ENCODE measurements at regions not wholly inside any gene's neighbourhood (a gene's known extent, or its start where the extent isn't known, plus 50 kb on each side); places are given as distances from the start of the nearest gene placed in this dataset.
"Not testable (repeated sequence)": the region's sequence is repeated elsewhere in the genome, so short reads cannot be mapped to it uniquely, and the experiment has no call there.

DNA sequence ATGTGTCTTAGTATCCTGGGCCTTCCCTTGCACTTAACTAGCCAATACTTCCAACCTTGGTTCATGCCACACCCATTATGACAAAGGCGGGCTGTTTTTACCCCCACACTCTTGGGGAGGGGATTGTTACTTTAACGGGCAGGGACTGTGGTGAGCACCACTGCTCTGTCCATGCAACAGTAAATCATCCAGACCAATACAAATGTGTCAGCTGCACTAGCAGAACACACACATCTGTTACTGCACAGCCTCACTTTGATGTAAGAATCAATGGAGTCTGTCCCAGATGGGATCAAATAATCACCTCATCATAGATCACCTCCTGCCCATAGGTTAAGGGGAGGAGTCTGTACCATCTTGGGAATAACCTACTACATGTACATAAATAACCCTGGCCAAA, 58.1 kb downstream of the NPAP1 start:
- DNase-seq = no peak

DNA sequence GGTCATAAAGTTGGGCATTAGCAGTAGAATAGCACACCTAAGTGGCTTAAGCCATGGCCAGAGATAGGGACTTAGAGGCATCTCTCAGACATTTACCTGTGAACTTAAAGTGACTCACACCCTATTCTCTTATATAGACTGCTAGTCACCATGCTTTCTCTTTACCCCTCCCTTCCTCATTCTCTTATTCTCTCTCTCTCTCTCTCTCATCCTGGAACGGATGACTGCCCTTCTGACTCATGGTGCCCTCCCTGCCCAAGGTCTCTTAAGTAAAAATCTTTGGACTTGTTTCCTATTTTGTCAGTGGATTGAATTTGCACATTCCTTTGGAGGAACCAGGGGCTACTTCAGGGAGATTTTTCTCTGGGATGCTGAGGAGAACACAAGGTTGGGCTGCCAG, 58.8 kb downstream of the NPAP1 start:
- DNase-seq = no peak

DNA sequence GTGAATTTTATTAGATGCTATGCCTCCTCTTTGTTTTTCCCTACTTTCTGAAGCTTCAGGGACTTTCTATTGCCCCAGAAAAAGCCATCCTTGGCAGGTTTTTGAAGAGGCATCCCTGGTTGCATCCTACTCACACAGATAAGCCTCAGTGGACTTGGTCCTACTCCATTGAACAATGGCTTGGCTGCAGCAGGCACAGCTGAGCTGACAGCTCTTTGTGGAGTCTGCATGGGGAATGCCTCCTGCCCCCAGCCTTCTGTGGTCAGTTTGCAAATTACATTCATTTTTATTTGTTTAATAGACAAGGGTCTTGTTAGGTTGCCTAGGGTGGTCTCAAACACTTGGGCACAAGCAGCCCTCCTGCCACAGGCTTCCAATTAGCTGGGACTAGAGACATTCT, 69.7 kb downstream of the NPAP1 start:
- DNase-seq = no peak

DNA sequence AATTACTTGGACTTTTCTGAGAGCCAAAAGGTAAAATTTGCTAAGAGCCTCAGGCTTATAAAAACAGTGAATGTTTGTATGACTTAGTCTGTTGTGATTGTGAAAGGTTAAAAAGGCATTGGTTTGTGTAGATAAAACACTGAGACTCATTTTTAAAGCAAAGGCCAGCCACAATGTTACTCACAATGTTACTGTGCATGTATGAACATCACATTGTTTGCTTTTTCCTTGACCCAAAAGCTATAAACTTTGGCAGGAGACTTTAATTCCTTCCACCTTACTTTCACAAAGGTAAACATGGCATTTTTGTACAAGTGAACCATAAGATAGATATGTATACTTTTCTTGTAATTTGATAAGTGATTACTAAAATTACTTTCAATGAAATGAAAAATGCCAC, 70.5 kb downstream of the NPAP1 start:
- DNase-seq = no peak

DNA sequence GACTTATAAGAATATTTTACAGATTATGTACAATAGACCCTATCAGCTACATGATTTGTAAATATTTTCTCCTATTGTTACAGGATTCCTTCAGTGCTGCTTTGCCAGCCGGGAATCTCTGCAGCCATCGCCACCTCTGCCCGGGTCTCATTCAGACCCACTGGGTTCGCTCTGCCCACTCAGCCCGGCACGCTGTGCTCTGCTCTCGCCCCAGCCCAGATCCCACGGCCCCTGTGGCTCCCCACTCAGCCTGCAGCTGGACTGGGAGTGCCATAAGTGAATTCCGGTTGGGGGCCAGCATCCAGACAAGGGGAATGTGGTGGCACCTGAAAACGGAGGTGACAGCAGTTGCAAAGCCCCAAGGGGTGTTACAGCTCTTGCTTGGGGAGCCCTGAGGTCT, 71.8 kb downstream of the NPAP1 start:
- no peak for DNase-seq

DNA sequence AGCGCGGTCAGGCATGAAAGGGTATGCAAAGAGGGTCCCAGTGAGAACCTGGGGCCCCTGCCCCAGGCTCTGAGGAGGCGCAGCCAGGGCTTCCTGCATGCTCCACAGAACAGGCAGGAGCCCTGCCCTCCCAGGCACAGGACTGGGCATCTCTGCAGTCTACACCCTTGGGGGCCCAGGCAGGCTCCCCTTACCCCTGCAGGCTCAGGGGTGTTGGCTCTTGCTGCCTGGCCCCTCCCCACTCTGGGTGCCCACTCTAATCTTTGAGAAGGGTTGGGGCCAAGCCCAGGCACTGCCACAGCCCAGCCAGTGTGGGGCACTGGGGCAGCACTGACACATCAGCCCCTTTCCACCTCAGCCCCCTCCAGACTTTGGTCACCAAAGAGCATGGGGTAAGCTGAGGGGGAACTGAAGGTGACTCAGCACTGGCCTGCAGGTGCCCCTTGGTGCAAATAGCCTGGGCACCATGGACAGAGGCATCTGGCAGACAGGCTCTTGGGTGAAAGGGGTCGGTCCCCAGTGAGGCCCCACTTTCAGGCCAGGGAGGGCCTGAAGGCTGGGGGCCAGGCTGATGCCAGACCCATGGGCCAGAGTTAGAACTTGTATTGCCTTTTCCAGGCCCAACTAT, 73.4 kb downstream of the NPAP1 start:
- no peak for DNase-seq

DNA sequence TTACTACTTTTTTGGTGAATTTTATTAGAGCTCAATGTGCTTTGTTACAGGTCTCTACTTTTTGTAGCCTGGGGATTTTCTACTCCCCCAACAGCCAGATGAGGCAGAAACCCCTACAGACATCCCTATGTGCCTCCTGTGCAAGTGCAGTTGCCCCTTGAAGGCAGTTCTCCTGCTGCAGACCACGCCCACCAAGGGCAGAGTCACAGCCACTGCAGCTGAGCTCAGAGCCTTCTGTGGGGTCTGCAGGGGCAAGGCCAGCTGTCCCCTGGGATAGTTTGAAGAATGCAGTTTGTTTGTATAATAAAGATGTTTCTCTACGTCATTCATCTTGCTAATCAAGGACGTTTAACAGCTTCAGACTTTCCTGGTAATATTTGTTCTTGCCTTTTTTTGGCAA, 76.8 kb downstream of the NPAP1 start:
- no peak for DNase-seq

DNA sequence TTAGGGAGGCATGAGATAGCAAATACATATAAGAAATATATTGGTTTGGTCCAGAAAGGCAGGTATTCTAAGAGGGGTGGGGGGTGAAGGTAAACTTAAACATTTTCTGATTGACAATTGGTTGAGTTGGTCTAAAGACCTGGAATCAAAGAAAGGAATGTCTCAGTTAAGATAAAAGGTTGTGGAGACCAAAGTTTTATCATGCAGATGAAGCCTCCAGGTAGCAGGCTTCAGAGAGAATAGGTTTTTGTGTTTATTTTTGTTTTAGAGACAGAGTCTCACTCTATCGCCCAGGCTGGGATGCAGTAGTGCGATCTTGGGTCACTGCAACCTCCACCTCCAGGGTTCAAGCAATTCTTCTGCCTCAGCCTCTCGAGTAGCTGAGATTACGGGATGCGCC, 80.5 kb downstream of the NPAP1 start:
- DNase-seq = no peak

DNA sequence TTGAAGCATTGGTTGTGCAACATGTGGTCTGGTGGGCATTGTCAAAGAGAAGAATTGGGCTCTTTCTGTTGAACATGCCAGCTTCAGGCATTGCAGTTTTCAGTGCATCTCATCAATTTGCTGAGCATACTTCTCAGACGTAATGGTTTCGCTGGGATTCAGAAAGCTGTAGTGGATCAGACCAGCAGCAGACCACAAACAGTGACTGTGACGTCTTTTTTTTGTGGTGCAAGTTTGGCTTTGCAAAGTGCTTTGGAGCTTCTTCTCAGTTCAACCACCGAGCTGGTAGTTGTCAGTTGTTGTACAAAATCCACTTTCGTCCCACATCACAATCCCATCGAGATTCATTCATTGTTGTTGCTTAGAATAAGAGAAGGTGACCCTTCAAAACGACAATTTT, 84.5 kb downstream of the NPAP1 start:
- DNase-seq = no peak

DNA sequence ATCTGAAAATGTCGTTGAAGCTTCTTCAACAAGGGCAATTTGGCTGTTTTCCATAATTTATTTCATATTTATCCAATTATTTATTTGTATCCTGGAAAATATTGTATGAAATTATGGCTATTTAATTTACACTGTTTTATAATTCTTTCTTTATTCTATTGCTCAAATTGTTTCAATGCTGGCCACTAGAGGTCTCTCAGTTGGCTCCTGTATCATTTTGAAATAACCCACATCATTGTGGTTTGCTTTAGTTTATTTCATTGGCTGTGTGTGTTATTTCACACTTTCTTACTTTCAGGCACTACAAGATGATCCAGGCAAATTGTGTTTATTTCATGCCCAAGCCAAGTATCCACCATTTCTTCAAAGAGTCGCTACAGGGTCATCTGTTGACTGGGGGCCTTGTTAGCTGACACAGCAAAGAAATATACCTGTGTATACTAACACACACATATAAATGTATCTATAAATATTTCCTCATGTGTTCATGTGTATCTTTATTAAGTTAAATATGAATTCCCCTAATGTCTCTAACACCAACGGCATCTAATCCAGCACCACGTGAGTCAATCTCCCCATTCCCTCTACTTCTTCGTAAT, 86.2 kb downstream of the NPAP1 start:
- DNase-seq = no peak

DNA sequence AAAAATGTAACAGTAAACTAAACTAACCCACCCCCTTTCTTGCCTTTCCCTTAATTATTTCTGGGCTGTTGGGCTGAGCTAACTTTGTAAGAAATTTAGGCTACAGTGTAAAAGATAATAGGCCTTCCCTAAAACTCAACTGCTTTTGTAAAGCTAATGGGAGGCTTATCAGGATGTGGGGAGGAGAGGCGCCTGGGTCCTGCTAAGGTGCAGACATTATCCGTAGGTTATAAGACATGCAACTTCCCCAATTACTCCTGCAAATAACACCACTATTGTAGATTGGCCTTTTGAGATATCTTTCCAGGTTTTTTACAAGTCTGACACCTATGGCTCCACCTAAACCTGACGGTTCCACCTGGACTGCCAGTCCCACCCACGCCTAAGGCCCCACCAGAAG, 88.3 kb downstream of the NPAP1 start:
- DNase-seq = no peak

DNA sequence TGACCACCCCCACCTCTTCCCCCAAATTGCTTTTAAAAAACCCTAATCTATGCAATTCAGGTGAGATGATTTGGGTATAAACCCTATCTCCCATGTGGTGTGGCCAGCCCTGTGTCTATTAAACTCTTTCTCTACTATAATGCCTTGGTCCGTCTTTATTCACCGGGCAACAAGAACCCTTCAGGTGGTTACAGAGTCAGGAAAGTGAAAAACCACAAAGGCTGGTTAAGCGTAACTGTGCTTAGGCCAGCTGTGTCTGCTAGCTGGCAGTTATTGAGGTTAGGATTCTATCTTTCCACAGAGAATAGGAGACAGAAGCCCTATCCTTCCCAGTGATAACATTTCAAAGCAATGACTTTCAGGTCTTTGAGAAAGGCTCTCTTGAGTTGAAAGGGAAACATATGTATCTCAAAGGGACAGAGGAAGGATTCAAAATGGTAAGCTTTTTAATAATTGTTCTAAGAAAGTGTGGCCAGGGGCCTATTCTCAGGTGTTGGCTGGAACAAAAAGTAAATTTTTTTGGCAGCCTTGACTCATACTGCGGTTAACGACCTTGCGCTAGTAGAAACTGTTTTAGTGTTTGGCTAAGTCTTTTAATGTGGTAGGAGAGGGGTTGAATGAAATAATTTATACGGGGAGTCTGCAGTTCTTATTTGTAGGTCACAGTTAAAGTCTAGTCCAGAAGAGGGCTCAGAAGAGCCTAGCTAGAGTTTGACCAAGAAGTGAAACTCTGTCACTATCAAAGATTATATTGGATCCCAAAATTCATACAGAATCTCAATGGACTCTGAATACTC, 89.0 kb downstream of the NPAP1 start:
- no peak for DNase-seq

DNA sequence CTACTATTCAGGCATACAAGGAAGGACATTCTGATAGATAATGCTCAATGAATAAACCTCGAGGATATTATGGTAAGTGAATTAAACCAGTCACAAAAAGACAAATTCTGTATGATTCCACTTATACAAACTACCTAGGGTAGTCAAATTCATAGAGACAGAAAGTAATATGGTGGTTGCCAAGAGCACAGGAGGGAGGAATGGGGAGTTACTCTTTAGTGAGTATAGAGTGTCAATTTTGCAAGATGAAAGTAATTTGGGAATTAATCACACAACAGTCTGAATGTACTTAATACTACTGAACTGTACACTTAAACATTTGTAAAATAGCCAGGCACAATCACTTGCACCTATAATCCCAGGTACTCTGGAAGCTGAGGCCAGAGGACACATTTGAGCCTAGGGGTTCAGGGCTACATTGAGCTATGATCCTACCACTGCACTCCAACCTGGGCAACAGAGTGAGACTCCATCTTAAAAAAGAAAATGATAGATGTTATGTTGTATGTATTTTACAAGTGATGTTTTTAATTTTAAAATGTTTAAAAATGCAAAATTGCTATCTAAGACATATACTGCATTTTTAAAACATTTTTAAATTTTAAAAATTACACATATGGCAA, 91.0 kb downstream of the NPAP1 start:
- DNase-seq = no peak

DNA sequence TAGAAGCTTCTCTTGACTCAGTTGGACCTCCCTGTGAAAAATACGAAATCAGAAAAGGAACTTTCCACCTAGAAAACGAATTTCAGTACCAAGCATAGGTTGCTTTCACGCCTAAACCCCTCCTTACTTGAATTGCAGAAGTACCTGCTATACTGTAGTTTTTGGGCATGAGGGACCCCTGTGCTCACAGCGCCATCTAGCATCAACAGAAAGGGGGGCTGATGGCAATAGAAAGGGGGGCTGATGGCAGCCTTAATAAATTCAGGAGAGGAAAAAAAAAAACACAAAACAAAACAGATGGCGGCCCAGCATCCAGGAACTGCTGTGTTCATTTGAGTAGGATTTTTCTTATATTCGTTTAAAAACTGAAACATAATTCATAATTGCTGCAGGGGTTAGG, 96.7 kb downstream of the NPAP1 start:
- DNase-seq = no peak

DNA sequence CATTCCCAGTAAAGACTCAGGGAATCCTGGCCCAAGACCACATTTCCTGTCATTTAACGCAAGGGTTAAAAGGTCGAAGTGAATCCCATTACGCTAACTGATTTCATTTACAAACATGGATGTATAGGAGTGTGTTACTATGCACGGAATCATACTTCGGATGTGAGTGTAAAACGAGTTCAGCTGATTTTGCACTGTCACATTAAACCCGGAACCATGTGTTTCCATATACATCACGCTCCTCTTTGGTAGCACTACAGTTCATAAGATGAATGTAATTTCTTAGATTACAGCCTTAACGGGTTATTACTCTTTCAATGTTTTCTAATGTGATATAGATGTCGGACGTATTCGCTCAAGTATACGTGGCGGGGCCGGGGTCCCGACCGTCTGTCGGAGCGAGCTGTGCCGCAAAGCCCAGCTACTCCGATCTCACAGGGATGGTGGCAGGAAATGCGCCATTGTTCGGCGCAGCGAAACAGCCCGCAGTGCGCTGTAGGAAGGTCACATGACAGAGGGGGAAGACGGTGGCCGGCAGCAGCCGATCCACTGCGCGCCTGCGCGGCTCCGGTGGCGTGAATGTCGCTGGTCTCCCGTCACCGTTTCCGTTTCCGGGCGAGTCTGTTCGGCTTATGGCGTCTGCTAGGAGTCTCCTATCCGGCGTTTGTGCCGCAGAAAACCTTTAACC, 97.3 kb downstream of the NPAP1 start:
- peak; percentile 12 to 13 for DNase-seq

DNA sequence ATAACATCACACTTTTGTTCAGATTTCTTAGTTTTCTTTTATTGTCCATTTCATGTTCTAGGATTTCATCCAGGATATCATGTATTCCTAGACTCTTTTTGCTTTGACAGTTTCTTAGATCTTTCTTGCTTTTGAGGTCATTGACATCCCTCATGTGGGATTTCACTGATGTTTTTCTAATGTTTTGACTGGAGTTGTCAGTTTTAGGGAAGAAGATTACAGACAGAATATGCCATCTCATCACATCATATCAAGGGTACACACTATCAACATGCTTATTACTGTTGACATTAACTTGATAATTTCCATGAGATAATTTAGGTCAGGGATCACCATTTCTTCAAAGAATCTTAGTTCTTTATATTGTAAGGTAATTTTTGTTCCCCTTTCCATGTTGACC, 101.7 kb downstream of the NPAP1 start:
- DNase-seq = no peak

DNA sequence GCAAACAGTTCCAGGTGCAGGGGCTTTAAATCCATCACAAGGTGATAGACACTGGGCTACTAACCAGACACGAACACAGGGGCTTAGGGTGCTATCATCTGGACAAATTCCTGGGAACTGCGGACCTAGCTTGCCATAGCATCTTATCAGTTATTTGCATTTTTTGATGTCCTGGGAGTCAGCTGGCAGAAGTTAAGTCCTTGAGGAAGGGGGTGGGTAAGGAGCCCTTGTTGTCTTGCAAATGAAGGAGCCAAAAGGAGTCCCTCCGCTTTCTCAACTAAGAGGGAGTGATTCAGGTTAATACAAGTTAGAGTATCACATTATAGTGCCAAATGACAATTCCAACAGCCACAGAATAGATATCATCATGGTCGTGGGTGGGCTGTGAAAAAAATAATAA, 108.9 kb downstream of the NPAP1 start:
- DNase-seq = no peak

DNA sequence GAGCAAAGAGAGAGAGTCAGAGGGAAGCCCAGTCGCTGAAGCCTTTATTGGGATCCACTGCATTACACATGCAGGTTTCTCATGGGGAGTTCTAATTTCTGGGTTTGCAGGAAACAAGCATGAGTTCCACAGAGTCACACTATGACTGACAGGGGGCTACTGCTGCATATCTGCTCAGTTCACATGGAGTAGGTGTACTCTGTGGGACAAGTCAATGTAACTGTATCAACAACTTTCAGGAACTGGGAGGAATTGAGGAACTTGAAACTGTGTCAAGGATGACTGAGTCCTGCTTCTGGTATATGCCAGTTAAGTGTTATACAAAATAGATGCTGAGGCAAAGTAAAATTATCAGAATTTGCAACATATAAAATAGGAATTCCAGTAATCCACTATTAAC, 110.8 kb downstream of the NPAP1 start:
- DNase-seq = no peak

DNA sequence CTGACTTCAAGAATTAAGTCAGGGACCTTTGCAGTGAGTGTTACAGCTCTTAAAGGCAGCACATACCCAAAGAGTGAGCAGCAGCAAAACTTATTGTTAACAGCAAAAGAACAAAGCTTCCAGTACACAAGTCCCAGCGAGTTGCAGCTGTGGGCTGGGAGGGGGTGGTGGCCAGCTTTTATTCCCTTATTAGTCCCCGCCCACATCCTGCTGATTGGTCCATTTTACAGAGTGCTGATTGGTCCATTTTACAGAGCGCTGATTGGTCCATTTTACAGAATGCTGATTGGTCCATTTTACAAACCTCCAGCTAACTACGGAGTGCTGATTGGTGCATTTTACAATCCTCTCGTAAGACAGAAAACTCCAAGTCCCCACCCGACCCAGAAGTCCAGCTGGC, 127.0 kb downstream of the NPAP1 start:
- DNase-seq = not testable (repeated sequence)

DNA sequence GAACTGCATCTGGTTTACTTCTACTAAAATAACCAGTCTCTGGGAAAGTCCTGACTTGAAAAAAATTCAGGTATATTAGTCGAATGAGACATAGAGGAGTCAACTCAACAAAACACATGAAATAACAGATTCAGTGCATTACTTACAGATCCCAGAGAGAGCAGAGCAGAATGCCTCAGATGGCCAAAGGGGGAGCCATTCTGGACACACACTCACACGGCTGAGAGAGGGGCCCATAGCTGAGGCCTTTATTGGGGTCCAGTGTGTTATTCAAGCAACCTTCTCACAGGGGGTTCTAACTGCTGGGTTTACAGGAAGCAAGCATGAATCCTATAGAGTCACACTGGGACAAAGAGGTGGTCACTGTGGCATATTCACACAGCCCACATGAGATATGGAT, 135.1 kb upstream of the SNRPN start:
- DNase-seq = no peak

DNA sequence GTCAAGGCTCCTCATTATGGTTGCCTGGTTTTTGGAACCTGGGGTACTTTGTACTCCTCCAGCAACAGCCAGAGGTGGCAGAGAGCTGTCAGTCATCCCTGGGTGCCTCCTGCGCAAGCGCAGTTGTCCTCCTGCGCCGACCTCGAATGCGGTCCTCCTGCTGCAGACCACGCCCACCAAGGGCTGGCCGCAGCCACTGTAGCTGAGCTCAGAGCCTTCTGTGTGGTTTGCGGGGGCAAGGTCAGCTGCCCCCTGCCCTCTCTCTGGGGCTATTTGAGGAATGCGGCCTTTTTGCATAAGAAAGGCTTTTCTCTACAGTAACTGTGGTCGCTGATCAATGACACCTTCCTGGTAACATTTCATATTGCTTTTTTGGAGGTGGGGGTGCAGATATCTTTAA, 131.3 kb upstream of the SNRPN start:
- DNase-seq = no peak

DNA sequence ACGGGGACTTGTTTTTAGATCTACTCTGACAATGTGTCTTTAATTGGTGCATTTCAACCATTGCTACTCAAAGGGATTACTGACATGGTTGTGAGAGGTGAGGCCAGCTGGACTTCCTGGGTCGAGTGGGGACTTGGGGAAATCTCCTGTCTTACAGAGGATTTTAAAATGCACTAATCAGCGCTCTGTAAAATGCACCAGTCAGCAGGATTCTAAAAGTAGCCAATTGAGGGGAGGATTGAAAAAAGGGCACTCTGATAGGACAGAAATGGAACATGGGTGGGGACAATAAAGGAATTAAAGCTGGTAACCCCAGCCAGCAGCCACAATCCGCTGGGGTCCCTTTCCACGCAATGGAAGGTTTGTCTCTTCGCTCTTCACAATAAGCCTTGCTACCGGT, 122.5 kb upstream of the SNRPN start:
- no peak for DNase-seq

DNA sequence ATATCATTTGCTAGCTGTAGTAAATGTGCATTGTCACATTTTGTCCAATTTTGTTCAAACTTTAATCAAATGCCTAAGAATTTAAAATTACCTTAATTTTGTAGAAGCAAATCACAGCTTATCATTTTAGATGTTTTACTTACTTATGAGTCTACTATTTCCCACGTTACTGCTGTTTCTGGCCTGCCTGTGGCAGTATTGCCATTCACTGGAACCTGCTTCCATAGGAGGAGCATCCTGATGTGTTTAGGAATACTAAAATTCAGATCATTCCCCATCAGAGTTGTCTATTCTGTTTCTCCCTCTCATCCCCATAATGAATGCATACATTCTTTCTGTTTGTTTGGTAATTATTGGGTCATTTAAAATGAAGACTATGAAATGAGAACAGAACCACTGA, 119.5 kb upstream of the SNRPN start:
- no peak for DNase-seq

DNA sequence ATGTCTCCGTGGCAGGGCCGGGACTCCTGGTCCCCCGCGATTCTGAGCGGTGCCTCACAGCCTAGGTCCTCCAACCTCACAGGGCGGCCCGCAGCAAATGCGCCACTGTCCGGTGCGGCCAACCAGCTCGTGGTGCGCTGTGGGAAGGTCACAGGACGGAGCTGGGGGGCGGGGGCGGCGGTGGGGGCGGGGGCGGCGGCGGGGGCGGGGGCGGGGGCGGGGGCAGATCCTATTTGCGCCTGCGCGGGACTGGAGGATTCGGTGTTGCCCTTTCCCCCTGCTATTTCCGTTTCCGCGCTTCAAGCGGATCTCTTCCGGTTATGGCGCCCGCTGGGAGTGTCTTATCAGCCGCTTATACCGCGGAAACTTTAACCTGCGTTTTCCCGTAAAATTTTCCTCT, 106.7 kb upstream of the SNRPN start:
- DNase-seq = no peak
